Omental fat pad (tissue), 3 donors: ENCODE measurements at regions not wholly inside any gene's neighbourhood (a gene's known extent, or its start where the extent isn't known, plus 50 kb on each side); places are given as distances from the start of the nearest gene placed in this dataset.

ENCODE experiments used
- ATAC-seq: fragments of 150-250 bp; one replicate; pipeline ENCODE4 v1.9.1; 2016; ENCODE audit warnings: mild to moderate bottlenecking, moderate library complexity; ENCODE audit not compliant: low FRiP score
- DNase-seq: peaks from one replicate; pipeline ENCODE4 v3.0.0-alpha.2; 2019; ENCODE audit warnings: low spot score
- CTCF ChIP-seq, 3 donors: fragments of 450-650 bp; IDR thresholded peaks; one replicate each; pipeline ENCODE4 v1.5.1; 2016 to 2017; ENCODE audit warnings: antibody characterized with exemption in 3 of 3, mild to moderate bottlenecking in 3 of 3, moderate library complexity in 2 of 3

- ATAC-seq, result no peak
- no peak for DNase-seq
- TF ChIP-seq CTCF (IDR thresholded peaks at IDR 0.05), result no peak
Measured at GRCh38 chr1:29453502-29454240, 217.3 kb downstream of the PTPRU start.

GRCh38 chr1:29452463-29453230 lies 216.3 kb downstream of the PTPRU start:
- no peak for TF ChIP-seq CTCF (IDR thresholded peaks at IDR 0.05)
- ATAC-seq (no peak), DNase-seq (no peak)

- no peak for DNase-seq
- no peak for ATAC-seq
- no peak for TF ChIP-seq CTCF (IDR thresholded peaks at IDR 0.05)
Measured at GRCh38 chr1:29451368-29451892, 215.1 kb downstream of the PTPRU start.

- TF ChIP-seq CTCF (IDR thresholded peaks at IDR 0.05), result no peak
- no peak for DNase-seq
Measured at GRCh38 chr1:29450591-29450990, 214.3 kb downstream of the PTPRU start.

GRCh38 chr1:29448456-29449235 lies 212.3 kb downstream of the PTPRU start:
- ATAC-seq (no peak), DNase-seq (no peak)
- TF ChIP-seq CTCF (IDR thresholded peaks at IDR 0.05), result no peak

More at GRCh38 chr1:29450591-29450990, 214.3 kb downstream of the PTPRU start:
- ATAC-seq, result no peak

- ATAC-seq (no peak), DNase-seq (no peak)
- no peak for TF ChIP-seq CTCF (IDR thresholded peaks at IDR 0.05)
Measured at GRCh38 chr1:29447368-29447767, 211.0 kb downstream of the PTPRU start.
